ENCODE measurements at regions not wholly inside any gene's neighbourhood (a gene's known extent, or its start where the extent isn't known, plus 50 kb on each side); places are given as distances from the start of the nearest gene placed in this dataset.

DNA sequence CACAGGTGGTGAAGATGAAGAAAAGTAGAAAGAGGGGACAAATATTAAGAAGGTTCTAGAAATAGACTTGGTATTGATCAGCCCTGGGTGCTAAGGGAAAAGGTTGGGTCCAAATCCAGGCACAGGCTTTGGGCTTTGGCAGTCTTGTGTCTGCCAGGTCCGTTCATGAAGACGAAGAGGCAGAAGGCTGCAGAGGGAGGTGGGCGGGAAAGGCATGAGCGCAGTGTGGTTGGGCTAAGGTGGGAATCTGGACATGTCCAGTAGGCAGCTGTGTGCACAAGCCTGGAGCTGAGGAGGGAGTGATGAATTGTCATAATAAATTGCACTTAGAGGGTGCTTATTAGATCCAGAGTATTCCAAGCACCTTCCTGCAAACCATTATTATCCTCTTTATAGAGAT lies 105.7 kb upstream of the TEX51 start:
- Histone ChIP-seq H3K36me3 (ENCODE audit: control insufficient read depth, insufficient read depth, low read length) (no peaks in the 10 kb centered on the region), H3K4me3 (ENCODE audit: low read depth, low read length) (no peak overlapping the region), H3K27me3 (ENCODE audit: control insufficient read depth, insufficient read depth, low read length) (peaks cover 1% of the 10 kb centered on the region)
- DNase-seq (ENCODE audit: low read depth), result no peak
- ChIA-PET CTCF (no interaction called here), POLR2A (no interaction called here)
- TF ChIP-seq, protein P1, sequence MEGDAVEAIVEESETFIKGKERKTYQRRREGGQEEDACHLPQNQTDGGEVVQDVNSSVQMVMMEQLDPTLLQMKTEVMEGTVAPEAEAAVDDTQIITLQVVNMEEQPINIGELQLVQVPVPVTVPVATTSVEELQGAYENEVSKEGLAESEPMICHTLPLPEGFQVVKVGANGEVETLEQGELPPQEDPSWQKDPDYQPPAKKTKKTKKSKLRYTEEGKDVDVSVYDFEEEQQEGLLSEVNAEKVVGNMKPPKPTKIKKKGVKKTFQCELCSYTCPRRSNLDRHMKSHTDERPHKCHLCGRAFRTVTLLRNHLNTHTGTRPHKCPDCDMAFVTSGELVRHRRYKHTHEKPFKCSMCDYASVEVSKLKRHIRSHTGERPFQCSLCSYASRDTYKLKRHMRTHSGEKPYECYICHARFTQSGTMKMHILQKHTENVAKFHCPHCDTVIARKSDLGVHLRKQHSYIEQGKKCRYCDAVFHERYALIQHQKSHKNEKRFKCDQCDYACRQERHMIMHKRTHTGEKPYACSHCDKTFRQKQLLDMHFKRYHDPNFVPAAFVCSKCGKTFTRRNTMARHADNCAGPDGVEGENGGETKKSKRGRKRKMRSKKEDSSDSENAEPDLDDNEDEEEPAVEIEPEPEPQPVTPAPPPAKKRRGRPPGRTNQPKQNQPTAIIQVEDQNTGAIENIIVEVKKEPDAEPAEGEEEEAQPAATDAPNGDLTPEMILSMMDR (IDR thresholded peaks at IDR 0.05; ENCODE audit: insufficient read depth, low read depth, low read length), result no peak

DNA sequence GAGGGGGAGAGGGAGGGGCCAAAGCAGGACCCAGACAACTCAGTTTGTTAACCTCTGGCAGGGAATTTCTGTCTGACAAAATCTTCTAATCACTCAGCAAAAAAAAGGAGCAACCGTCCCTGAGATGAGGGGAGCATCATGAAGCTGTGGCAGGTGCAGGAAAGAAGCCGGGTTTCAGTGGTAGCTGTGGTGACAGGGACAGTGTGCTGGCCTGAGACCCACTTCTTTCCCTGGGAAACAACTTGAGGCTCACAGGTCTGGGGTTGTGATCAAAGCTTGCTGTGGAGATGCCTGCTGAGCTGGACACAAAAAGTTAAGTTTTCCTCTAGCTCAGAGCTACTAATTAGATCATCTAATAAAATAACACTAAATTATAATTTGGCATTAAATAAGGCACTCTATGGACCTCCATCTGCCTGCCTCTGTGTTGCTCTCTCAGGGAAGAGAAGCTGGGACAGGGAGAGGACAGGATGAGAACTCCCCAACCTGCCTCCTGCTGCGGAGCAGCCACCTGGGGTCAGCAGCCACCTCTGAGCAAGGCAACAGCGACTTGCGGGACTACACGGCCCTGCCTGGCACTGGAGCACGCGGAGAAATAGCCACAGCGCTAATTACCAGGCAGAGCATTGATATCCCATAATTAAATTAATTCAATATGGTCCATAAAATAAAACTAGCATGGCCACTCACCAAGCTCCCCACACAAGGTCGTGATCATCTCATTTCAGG lies 104.6 kb upstream of the TEX51 start:
- ChIA-PET CTCF (no interaction called here), POLR2A (no interaction called here)
- no peaks in the 10 kb centered on the region for H3K36me3 ChIP-seq (ENCODE audit: control insufficient read depth, insufficient read depth, low read length)
- DNase-seq (ENCODE audit: low read depth), result no peak
- H3K4me3 ChIP-seq (ENCODE audit: low read depth, low read length), result no peak overlapping the region
- TF ChIP-seq, protein P1 (IDR thresholded peaks at IDR 0.05; ENCODE audit: insufficient read depth, low read depth, low read length), result no peak
- H3K27me3 ChIP-seq (ENCODE audit: control insufficient read depth, insufficient read depth, low read length), result peaks cover 1% of the 10 kb centered on the region

DNA sequence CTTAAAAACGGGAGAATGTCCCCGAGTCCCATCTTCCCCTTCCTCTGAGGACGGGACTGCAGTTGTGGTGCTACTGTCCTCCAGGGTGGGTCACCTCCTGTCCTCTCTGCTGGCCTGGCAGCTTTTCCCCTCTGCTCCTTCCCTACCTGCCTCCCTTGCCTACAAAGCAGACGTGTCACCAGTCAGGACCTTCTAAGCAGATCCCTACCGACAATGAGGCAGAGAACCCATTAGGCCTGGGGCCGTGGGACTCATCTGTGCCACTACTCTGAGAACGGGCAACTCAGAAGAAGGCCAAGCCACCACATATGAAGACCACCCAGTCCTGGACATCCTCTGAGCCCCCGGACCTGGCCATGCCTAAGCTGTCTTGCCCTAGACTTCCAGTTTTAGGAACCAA lies 103.0 kb upstream of the TEX51 start:
- ChIA-PET CTCF (no interaction called here), POLR2A (no interaction called here)

DNA sequence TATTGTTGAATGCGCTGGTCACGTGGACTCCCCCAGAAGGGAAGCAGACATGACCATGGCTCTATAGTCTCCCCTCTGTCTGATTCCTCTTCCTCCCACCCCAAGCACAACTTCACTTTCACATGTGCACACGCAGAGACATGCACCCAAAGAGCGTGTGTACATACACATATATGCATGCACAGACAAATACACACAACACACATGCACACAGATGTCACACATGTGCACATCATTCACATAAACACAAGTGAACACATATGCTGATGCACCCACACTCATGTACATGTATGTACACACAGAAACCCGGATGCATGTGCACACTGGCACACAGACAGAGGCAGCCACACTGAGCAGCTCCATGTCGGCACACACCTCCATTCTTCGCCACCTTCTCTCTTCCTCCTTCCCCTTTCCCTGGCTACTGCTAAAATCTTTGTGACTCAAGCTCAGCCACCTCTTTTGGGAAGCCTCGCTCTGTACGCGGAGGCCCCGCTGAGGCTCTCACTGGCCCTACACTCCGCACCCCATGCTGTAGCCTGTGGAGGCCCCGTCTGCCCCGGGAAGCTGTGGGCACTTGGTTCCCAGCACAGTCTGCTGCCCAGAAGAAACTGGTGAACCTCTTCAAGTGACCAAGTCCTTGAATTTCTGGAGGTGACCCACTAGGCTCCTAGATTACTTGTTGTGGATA lies 101.6 kb upstream of the TEX51 start:
- POLR2A ChIA-PET, result no interaction called here
- H3K27me3 ChIP-seq (ENCODE audit: control insufficient read depth, insufficient read depth, low read length), result peaks cover 1% of the 10 kb centered on the region
- TF ChIP-seq, protein P1 (IDR thresholded peaks at IDR 0.05; ENCODE audit: insufficient read depth, low read depth, low read length), result no peak
- H3K4me3 ChIP-seq (ENCODE audit: low read depth, low read length), result no peak overlapping the region
- CTCF ChIA-PET, result no interaction called here
- no peaks in the 10 kb centered on the region for H3K36me3 ChIP-seq (ENCODE audit: control insufficient read depth, insufficient read depth, low read length)
- DNase-seq (ENCODE audit: low read depth), result no peak

More for the DNA sequence above, 103.0 kb upstream of the TEX51 start:
- no peak for DNase-seq (ENCODE audit: low read depth)
- TF ChIP-seq, protein P1 (IDR thresholded peaks at IDR 0.05; ENCODE audit: insufficient read depth, low read depth, low read length), result no peak
- H3K4me3 ChIP-seq (ENCODE audit: low read depth, low read length), result no peak overlapping the region
- peaks cover 1% of the 10 kb centered on the region for H3K27me3 ChIP-seq (ENCODE audit: control insufficient read depth, insufficient read depth, low read length)
- H3K36me3 ChIP-seq (ENCODE audit: control insufficient read depth, insufficient read depth, low read length), result no peaks in the 10 kb centered on the region

DNA sequence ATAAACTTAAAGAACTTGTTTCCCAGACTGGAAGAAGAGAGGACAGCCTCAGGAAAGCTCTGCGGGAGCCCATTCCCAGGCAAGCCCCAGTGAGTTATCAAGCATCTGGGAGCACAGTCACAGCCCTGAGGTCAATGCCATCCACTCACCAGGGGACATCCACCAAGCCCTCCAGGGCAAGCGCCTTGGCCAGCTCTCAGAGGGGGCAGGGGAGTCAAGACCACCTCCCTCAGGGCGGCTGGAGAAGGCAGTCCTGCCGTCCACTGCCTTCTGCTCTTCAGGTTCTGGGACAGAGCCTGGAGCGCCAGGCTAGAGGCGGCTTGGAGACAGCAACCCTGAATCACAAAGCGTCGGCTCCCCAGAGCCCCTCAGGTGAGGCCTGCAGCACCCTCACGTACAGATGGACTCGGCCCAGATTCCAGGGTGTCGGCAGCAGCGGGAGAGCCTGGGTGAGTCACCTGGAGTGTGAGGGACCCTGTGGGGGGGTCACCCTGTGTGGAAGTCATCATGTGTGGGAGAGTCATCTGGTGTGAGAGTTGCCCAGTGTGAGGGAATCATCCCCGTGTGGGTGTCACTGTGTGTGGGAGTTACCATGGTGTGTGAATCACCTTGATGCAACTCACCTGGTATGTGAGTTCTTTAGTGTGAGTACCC lies 100.9 kb upstream of the TEX51 start:
- no peak for DNase-seq (ENCODE audit: low read depth)
- no peaks in the 10 kb centered on the region for H3K36me3 ChIP-seq (ENCODE audit: control insufficient read depth, insufficient read depth, low read length)
- H3K27me3 ChIP-seq (ENCODE audit: control insufficient read depth, insufficient read depth, low read length), result peaks cover 1% of the 10 kb centered on the region
- no peak overlapping the region for H3K4me3 ChIP-seq (ENCODE audit: low read depth, low read length)
- ChIA-PET CTCF (no interaction called here), POLR2A (no interaction called here)
- TF ChIP-seq, protein P1 (IDR thresholded peaks at IDR 0.05; ENCODE audit: insufficient read depth, low read depth, low read length), result no peak
